GM13977 (cell line): ENCODE measurements at regions not wholly inside any gene's neighbourhood (a gene's known extent, or its start where the extent isn't known, plus 50 kb on each side); places are given as distances from the start of the nearest gene placed in this dataset.

Experiments
- DNase-seq: peaks from one replicate; pipeline ENCODE4 v3.0.0; 2012; ENCODE audit warnings: low spot score
- CTCF ChIP-seq: IDR thresholded peaks from 2 replicates; pipeline ENCODE4 v1.5.1; 2012; ENCODE audit warnings: mild to moderate bottlenecking, control low read depth; ENCODE audit not compliant: insufficient read depth; ENCODE audit errors: extremely low read depth, missing control alignments
- in situ Hi-C: fragments of 300-500 bp; cut with MboI; formaldehyde crosslinking; loops from one replicate; pipeline ENCODE4 v1.12.0; 2022; ENCODE audit warnings: low sequenced_read_pairs, low pct_unique_long_range_greater_than_20kb, mixed read lengths, inconsistent platforms; ENCODE audit not compliant: unreplicated experiment

GRCh38 chr14:104441275-104442106 is 138.1 kb upstream of the C14orf180 start:
- TF ChIP-seq CTCF: no peak
- DNase-seq: no peak
- in situ Hi-C loops: no loop called here

GRCh38 chr14:104442107-104442551 is 137.4 kb upstream of the C14orf180 start:
- TF ChIP-seq CTCF: no peak
- in situ Hi-C loops: no loop called here
- no peak for DNase-seq

DNA sequence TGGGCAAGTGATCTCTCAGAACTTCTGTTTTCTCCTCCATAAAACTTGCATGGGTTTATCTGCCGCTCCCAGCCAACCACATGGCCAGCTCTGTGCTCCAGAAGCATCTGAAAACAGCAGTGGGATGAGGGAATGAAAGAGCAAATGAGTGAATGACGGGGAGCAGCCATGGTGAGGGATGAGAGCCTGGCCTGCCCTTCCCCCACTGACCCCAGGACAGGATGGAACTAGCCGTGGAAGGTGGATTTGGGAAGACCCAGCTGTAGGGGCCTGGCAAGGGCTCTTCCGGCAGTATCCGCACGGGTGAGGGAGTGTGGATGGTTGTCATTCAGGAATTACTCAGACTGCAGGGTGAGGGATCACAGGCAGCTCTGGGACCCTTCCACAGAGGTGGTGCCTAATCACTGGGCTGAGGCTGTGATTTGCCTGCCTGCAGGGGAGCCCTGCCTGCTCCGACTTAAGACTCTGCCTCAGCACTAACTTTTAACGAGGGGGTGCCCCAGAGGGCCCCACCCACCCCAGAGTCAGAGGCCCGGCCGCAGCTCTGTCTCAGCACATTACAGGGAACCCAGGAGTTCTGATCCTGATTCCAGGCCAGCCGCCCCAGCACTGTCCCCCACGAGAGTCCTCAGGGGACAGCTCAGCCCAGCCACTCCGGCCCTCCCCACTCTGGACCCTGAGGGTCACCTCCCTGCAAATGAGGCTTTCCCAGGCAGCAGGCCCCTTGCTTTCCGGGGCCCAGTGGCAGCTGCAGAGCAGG is 136.8 kb upstream of the C14orf180 start:
- in situ Hi-C loops: no loop called here
- DNase-seq: no peak
- no peak for TF ChIP-seq CTCF

GRCh38 chr14:104443391-104444158 is 136.0 kb upstream of the C14orf180 start:
- DNase-seq: no peak
- TF ChIP-seq CTCF: no peak
- in situ Hi-C loops: no loop called here

DNA sequence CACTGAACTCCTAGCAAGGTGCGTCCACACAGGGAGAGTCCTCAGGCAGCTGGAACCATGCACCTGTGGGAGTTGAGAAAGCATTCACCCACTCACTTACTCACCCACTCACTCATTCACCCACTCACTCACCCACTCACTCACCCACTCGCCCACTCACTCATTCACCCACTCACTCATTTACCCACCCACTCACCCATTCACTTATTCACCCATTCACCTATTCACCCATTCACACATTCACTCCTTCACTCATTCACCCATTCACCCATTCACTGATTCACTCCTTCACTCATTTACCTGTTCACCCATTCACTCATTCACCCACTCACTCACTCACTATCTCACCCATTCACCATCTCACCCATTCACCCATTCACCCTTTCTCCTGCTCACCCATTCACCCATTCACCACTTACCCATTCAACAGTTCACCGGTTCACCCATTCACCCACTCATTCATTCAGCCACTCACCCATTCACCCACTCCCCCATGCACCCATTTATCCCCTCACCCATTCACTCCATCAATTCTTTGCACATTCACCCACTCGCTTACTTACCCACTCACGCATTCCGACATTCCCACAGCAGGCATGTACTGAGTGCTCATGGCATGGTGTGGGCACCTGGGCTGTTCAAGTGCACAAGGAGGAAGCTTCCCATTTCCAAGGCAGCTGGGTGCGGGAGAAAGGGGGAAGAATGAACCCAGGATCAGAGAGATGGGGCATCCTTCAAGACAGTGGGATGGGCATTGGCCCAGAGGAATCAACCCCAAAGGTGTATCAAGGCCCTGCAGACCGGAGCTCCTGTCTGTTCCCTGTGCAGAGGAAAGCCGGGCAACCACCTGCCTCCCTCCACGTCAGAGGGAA is 135.2 kb upstream of the C14orf180 start:
- TF ChIP-seq CTCF: no peak
- in situ Hi-C loops: no loop called here
- DNase-seq: no peak
